Fibroblast of pulmonary artery (primary cell): ENCODE measurements at regions not wholly inside any gene's neighbourhood (a gene's known extent, or its start where the extent isn't known, plus 50 kb on each side); places are given as distances from the start of the nearest gene placed in this dataset.

Experiments used
- DNase-seq: peaks from one replicate; pipeline ENCODE4 v3.0.0-alpha.2; 2010; ENCODE audit warnings: low read depth
- H3K4me3 ChIP-seq: replicated peaks from 2 replicates; pipeline ENCODE4 v1.5.1; 2011; ENCODE audit warnings: low read depth, mild to moderate bottlenecking, control low read depth, low read length, moderate library complexity
- TF ChIP-seq, protein P1 (sequence below): IDR thresholded peaks from 2 replicates; pipeline ENCODE4 v1.5.1; 2011; ENCODE audit warnings: mild to moderate bottlenecking, control low read depth, low read length, inconsistent platforms; ENCODE audit errors: missing control alignments

DNA sequence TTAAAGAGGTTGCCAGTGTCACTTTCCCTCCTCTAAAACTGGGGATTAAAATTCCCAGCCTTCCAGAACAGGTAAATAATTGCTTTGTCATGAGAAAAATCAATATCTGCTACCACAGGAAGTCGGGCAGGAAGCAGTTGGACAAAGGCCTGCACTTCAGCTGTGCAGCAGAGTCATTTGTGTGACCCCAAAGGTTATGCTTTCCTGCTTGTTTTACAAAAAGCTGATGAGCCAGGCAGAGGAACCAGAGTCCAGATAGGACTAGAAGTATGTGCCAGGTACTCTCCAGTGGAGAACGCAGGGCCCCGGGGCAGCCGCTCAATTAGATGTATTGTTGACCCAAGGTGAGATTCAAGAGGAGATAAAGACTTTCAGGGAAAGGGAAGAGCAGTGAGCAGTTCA is 117.1 kb upstream of the FRMD6 start:
- DNase-seq, result peak; percentile 40
- no peak overlapping the region for H3K4me3 ChIP-seq
- TF ChIP-seq, protein P1, sequence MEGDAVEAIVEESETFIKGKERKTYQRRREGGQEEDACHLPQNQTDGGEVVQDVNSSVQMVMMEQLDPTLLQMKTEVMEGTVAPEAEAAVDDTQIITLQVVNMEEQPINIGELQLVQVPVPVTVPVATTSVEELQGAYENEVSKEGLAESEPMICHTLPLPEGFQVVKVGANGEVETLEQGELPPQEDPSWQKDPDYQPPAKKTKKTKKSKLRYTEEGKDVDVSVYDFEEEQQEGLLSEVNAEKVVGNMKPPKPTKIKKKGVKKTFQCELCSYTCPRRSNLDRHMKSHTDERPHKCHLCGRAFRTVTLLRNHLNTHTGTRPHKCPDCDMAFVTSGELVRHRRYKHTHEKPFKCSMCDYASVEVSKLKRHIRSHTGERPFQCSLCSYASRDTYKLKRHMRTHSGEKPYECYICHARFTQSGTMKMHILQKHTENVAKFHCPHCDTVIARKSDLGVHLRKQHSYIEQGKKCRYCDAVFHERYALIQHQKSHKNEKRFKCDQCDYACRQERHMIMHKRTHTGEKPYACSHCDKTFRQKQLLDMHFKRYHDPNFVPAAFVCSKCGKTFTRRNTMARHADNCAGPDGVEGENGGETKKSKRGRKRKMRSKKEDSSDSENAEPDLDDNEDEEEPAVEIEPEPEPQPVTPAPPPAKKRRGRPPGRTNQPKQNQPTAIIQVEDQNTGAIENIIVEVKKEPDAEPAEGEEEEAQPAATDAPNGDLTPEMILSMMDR, result no peak

DNA sequence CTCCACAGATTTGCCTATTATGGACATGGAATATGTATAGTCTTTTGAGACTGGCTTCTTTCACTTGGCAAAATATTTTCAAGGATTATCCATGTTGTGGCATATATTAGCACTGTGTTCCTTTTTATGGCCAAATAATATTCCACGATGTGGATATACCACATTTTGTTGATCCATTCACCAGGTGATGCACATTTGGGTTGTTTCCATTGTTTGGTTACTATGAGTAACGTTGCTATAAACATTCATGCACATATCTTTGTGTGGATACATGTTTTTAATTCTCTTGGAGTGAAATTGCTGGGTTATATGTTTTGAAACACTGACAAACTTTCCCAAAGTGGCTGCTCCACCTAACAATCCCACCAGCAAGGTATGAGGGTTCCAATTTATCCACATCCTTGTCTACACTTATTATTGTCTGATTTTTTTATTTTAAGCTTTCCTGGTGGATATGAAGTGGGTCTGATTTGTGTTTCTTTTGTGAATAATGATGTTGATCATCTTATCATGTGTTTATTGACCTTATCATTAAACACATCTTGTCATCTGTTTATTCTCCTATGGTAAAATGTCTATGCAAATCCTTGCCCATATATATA is 116.2 kb upstream of the FRMD6 start:
- TF ChIP-seq, protein P1, result no peak
- DNase-seq, result no peak
- no peak overlapping the region for H3K4me3 ChIP-seq

DNA sequence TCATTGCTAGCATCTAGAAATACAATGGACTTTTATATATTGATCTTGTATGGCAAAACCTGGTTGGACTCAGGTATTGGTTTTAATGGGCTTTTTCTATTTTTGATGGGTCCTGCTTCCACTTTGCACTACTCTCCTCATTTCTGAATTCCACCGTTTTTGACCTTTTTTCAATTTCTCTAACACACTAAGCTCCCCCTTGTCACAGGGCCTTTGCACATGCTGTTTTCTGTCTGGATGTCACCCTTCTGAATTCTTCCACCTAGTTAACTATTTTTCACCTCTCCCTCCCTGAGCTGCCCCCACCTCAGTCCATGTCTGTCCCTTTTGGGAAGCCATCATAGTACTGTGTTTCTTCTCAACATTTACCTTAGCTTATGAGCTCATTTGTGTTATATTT is 112.7 kb upstream of the FRMD6 start:
- H3K4me3 ChIP-seq, result no peak overlapping the region
- DNase-seq, result no peak
- TF ChIP-seq, protein P1, result no peak

DNA sequence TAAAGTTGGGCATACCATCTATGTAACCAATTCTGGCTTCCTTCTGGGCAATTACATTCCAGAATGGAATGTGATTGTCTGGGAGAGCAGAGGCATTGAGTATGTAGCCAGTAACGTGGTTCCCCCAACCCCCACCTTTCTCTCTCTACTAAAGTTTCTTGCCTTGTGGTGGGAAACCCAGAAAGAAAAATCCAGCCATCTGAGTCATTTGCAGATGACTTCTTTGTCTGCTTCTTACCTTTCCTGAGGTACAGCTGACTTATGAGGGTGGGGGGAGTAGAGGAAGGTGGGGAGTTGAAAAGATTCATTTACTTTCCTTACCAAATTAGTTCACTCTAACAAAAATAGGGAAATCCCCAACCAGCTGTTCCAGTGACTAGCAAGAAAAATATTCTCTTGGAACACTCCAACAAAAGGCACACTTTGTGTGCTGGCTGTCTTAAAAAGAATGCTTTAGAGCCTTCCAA is 112.1 kb upstream of the FRMD6 start:
- TF ChIP-seq, protein P1, result no peak
- no peak overlapping the region for H3K4me3 ChIP-seq
- DNase-seq, result peak; percentile 85

DNA sequence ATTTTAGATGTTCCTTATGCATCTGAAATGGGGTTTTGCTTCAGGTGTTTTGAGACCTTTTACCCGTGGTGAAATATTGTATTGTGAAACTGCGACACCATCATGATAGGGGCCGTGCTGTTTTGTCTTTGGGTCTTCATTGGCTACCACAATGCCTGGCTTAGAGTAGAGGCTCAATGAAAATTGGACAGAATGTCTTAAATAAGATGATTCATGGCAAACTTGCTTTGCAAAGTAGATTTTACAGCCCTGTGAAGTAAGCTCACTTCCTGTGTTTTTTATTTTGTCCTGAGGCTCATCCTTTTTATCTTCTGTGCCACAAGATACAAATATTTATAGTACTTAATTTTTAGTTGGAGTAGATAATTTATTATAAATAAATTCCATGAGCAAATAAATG is 111.3 kb upstream of the FRMD6 start:
- DNase-seq, result peak; percentile 31
- TF ChIP-seq, protein P1, result no peak
- H3K4me3 ChIP-seq, result no peak overlapping the region

DNA sequence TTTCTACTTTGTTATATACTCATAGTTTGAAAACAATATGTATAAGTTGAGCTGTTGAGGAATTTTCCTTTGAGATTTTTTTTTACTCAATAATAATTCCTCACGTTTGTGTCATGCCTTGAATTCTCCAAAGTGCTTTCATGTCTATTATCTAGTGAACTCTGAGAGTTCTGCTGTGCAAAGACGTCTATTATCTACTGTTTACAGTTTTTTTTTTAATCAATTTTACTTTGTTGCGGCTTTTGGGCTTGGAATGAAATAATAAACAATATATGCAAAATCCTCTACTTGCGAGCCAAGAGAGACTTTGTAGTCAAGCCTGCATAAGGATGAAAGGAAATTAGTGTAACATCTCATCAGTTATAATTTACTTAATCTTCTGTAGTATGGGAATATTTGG is 107.2 kb upstream of the FRMD6 start:
- TF ChIP-seq, protein P1, result no peak
- no peak for DNase-seq
- H3K4me3 ChIP-seq, result no peak overlapping the region

DNA sequence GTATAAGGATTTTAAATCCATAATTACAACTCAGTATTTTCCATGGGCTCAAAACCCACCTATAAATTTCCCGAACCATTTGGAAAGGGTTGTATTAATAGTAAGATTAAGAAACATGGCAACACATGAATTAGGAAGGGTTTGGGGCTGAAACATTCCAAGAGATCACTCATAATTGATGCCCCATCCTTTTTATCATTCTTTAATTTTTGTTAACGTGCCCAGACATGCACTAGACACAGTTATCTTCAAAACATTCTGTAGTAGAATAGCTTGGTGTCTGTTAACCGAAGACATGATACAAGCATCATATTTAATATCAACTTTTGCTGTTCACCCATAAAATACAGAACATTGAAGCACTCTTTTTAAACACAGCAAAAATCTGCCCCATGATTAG is 106.8 kb upstream of the FRMD6 start:
- TF ChIP-seq, protein P1, result no peak
- no peak overlapping the region for H3K4me3 ChIP-seq
- DNase-seq, result no peak
